Activated CD4-positive, alpha-beta T cell treated with anti-CD3 and anti-CD28 coated beads, Interleukin-2, amount 50 U/mL, for 16 hours (primary cell): ENCODE measurements at regions not wholly inside any gene's neighbourhood (a gene's known extent, or its start where the extent isn't known, plus 50 kb on each side); places are given as distances from the start of the nearest gene placed in this dataset.

Experiments
- DNase-seq: peaks from one replicate; pipeline ENCODE4 v3.0.0-alpha.2; 2020

- DNase-seq: no peak
Measured at GRCh38 chr4:123031664-123032063, 109.3 kb upstream of the NUDT6 start.

- DNase-seq: no peak
Measured at GRCh38 chr4:123034023-123034422, 111.6 kb upstream of the NUDT6 start.

GRCh38 chr4:123035239-123035638, 112.8 kb upstream of the NUDT6 start:
- DNase-seq: no peak

- peak; percentile 34 for DNase-seq
Measured at GRCh38 chr4:123037804-123038203, 115.4 kb upstream of the NUDT6 start.

GRCh38 chr4:123042095-123042494, 119.7 kb upstream of the NUDT6 start:
- DNase-seq: no peak

GRCh38 chr4:123043013-123043412, 120.6 kb upstream of the NUDT6 start:
- no peak for DNase-seq

GRCh38 chr4:123043793-123044425, 121.5 kb upstream of the NUDT6 start:
- no peak for DNase-seq

GRCh38 chr4:123046096-123046495, 123.7 kb upstream of the NUDT6 start:
- no peak for DNase-seq

GRCh38 chr4:123050018-123050417, 127.6 kb upstream of the NUDT6 start:
- DNase-seq: no peak

- no peak for DNase-seq
Measured at GRCh38 chr4:123052007-123052406, 129.6 kb upstream of the NUDT6 start.

GRCh38 chr4:123055943-123056342, 133.5 kb upstream of the NUDT6 start:
- no peak for DNase-seq

GRCh38 chr4:123060039-123060770, 137.8 kb upstream of the NUDT6 start:
- DNase-seq: no peak

GRCh38 chr4:123064390-123064789, 142.0 kb upstream of the NUDT6 start:
- DNase-seq: no peak

GRCh38 chr4:123068081-123068480, 145.7 kb upstream of the NUDT6 start:
- DNase-seq: no peak

- DNase-seq: no peak
Measured at GRCh38 chr4:123072060-123072459, 149.7 kb upstream of the NUDT6 start.

- no peak for DNase-seq
Measured at GRCh38 chr4:123073650-123074049, 151.3 kb upstream of the NUDT6 start.

- DNase-seq: no peak
Measured at GRCh38 chr4:123077330-123077729, 154.9 kb upstream of the NUDT6 start.

- DNase-seq: no peak
Measured at GRCh38 chr4:123081971-123082370, 159.6 kb upstream of the NUDT6 start.

GRCh38 chr4:123083646-123084045, 161.2 kb upstream of the NUDT6 start:
- no peak for DNase-seq

GRCh38 chr4:123088501-123088900, 166.1 kb upstream of the NUDT6 start:
- no peak for DNase-seq

- no peak for DNase-seq
Measured at GRCh38 chr4:123090886-123091285, 168.5 kb upstream of the NUDT6 start.

- no peak for DNase-seq
Measured at GRCh38 chr4:123092586-123092985, 170.2 kb upstream of the NUDT6 start.

GRCh38 chr4:123093236-123093635, 170.8 kb upstream of the NUDT6 start:
- peak; percentile 6 for DNase-seq

- DNase-seq: peak; percentile 1
Measured at GRCh38 chr4:123096038-123096437, 173.6 kb upstream of the NUDT6 start.
